Stomach (tissue), 4 donors: ENCODE measurements at regions not wholly inside any gene's neighbourhood (a gene's known extent, or its start where the extent isn't known, plus 50 kb on each side); places are given as distances from the start of the nearest gene placed in this dataset.

Experiments
- CTCF ChIP-seq, 7 experiments: fragments of 450-650 bp in 4 of 7; fragments of 200-600 bp in 3 of 7; sonication (generic) in 3 of 7; IDR thresholded peaks; one replicate each; pipeline ENCODE4 v1.5.1; 2016 to 2019; ENCODE audit warnings: antibody characterized with exemption in 7 of 7, control low read depth in 2 of 7, mild to moderate bottlenecking in 1 of 7
- POLR2AphosphoS5 ChIP-seq, 3 donors: sonication (generic); formaldehyde crosslinking; IDR thresholded peaks; one replicate each; pipeline ENCODE4 v1.6.1; 2016; ENCODE audit warnings: antibody characterized with exemption in 3 of 3

DNA sequence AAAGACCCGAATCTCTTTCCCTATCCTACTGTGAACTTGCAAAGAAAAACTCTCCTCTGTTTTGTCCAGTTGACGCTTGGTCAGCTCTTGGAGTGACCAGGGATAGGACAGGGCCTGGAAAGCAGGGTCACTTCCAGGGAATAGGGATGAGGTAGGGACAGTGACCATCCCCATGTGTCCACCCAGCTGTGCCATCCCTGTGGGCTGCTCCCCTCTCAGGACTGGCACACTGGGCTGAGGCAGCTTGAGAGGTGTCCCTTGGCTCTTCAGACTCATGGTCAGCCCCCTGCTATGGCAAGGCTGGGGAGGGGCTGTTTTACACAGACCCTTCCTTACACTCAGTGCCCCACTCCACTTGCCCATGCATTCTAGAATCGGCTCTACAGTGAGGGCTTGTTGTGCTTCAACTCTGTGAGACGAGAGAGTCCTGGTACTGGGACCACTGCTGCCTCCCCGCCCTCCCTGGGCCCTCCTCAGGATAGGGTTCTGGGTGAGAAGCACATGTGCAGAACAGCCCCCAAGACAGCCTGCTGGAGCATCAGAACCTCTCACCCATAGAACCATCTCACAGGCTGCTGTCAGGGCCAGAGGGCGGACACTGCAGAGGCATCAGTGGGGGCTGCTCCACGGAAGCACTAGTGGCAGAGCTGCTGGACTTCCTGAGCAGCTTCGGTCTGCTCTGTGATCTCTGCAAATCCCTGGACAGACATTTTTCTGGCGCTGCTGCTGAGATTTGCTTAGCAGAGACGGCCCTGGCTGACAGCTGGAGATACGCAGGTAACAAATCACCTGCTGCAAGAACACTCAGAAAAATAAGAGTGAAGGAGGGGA is 202.8 kb upstream of the CXCL12 start:
- TF ChIP-seq CTCF (IDR thresholded peaks at IDR 0.05) (no peak), POLR2AphosphoS5 (IDR thresholded peaks at IDR 0.05) (no peak)
